GM23248 (cell line): ENCODE measurements at regions not wholly inside any gene's neighbourhood (a gene's known extent, or its start where the extent isn't known, plus 50 kb on each side); places are given as distances from the start of the nearest gene placed in this dataset.

Experiments used
- DNase-seq: peaks from one replicate; pipeline ENCODE4 v3.0.0-alpha.2; 2015
- H2AFZ ChIP-seq: fragments of 200-600 bp; sonication (generic); 2 replicates; pipeline ENCODE4 v1.6.1; 2016; ENCODE audit warnings: antibody characterized with exemption
- H3F3A ChIP-seq: fragments of 200-600 bp; sonication (generic); 2 replicates; pipeline ENCODE4 v1.6.1; 2016; ENCODE audit warnings: mild to moderate bottlenecking, antibody characterized with exemption, mixed run types; ENCODE audit not compliant: insufficient read depth
- H3K27ac ChIP-seq: fragments of 200-600 bp; sonication (generic); 2 replicates; pipeline ENCODE4 v1.5.1; 2016; ENCODE audit warnings: mild to moderate bottlenecking
- H3K27me3 ChIP-seq: fragments of 200-600 bp; sonication (generic); replicated peaks from 2 replicates; pipeline ENCODE4 v1.6.1; 2016; ENCODE audit warnings: mild to moderate bottlenecking; ENCODE audit not compliant: insufficient read depth
- H3K36me3 ChIP-seq: fragments of 200-600 bp; sonication (generic); 2 replicates; pipeline ENCODE4 v1.6.1; 2016; ENCODE audit warnings: low read depth, mild to moderate bottlenecking
- H3K4me1 ChIP-seq: fragments of 200-600 bp; sonication (generic); 2 replicates; pipeline ENCODE4 v1.6.1; 2016; ENCODE audit warnings: mild to moderate bottlenecking; ENCODE audit not compliant: insufficient read depth
- H3K4me2 ChIP-seq: fragments of 200-600 bp; sonication (generic); one replicate; pipeline ENCODE4 v1.6.1; 2016; ENCODE audit warnings: mild to moderate bottlenecking; ENCODE audit not compliant: unreplicated experiment
- H3K4me3 ChIP-seq: fragments of 200-600 bp; sonication (generic); 2 replicates; pipeline ENCODE4 v1.5.1; 2016; ENCODE audit warnings: mild to moderate bottlenecking
- H3K79me2 ChIP-seq: fragments of 200-600 bp; sonication (generic); 2 replicates; pipeline ENCODE4 v1.6.1; 2016; ENCODE audit warnings: mild to moderate bottlenecking; ENCODE audit not compliant: insufficient read depth
- H3K9ac ChIP-seq: fragments of 200-600 bp; sonication (generic); 2 replicates; pipeline ENCODE4 v1.6.1; 2016; ENCODE audit warnings: mild to moderate bottlenecking
- H3K9me2 ChIP-seq: fragments of 200-600 bp; sonication (generic); 2 replicates; pipeline ENCODE4 v1.6.1; 2016; ENCODE audit warnings: mixed run types, mild to moderate bottlenecking, moderate library complexity; ENCODE audit not compliant: insufficient read depth
- H3K9me3 ChIP-seq: fragments of 200-600 bp; sonication (generic); one replicate; pipeline ENCODE4 v1.6.1; 2017; ENCODE audit warnings: low read depth
- H4K20me1 ChIP-seq: fragments of 200-600 bp; sonication (generic); 2 replicates; pipeline ENCODE4 v1.6.0; 2016; ENCODE audit not compliant: insufficient read depth
- EZH2 ChIP-seq: fragments of 200-600 bp; sonication (generic); IDR thresholded peaks from 2 replicates; pipeline ENCODE4 v1.6.1; 2018; ENCODE audit warnings: antibody characterized with exemption, mild to moderate bottlenecking; ENCODE audit not compliant: insufficient read depth, poor library complexity, severe bottlenecking
- EZH2phosphoT487 ChIP-seq: fragments of 200-600 bp; sonication (generic); IDR thresholded peaks from 2 replicates; pipeline ENCODE4 v1.6.1; 2018; ENCODE audit warnings: antibody characterized with exemption, moderate library complexity, mild to moderate bottlenecking, low read depth; ENCODE audit not compliant: insufficient read depth
- WGBS, 2 experiments: methylation state at CpG; one replicate each; pipeline ENCODE4 v1.1.6; 2015 to 2017; ENCODE audit warnings: low lambda C conversion rate in 2 of 2, low coverage in 1 of 2; ENCODE audit errors: missing lambda C conversion rate in 2 of 2; 5-methylcytosine and 5-hydroxymethylcytosine counted together
- in situ Hi-C: fragments of 300-500 bp; cut with MboI; formaldehyde crosslinking; loops from 2 replicates; pipeline ENCODE4 v1.15.0; 2020

DNA sequence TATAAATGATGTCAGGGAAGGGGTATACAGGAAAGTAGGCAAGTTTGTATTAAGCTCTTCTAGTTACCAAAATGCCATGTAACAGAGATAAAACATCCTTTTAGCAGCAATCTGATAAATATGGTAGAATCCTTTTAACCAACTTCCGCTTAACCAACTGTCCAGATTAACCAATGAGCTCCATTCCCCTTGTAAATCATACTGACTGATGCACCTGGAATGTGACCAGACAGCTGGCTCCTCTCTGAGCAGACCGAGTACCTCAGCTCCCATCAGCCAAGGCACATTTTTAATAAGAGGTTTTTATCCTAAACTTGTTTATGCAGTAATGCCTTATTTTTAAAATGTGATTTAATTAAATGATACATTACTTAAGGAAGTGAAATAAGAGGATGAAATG is 66.4 kb downstream of the KLF12 start:
- no peaks in the 10 kb centered on the region for H3K27me3 ChIP-seq
- no peak for DNase-seq
- no peaks in the 10 kb centered on the region for H3K9me2 ChIP-seq
- WGBS, 2 experiments, result 97 to 98% methylated on average over 2 of the region's 2 CpGs
- H3F3A ChIP-seq, result 0 out of 2 replicates have a peak, but pooled peaks cover 7% of the 10 kb centered on the region
- no peak for TF ChIP-seq EZH2
- no peak for TF ChIP-seq EZH2phosphoT487
- H3K79me2 ChIP-seq, result peaks cover 98% of the 10 kb centered on the region
- H2AFZ ChIP-seq, result no peak overlapping the region
- no peak overlapping the region for H3K9ac ChIP-seq
- no peak overlapping the region for H3K4me3 ChIP-seq
- H3K4me2 ChIP-seq, result no peak overlapping the region
- H3K27ac ChIP-seq, result no peak overlapping the region
- H3K36me3 ChIP-seq, result no peaks in the 10 kb centered on the region
- no peaks in the 10 kb centered on the region; the same call in 1 of the 2 replicates for H4K20me1 ChIP-seq
- H3K4me1 ChIP-seq, result peaks cover 29% of the 10 kb centered on the region
- H3K9me3 ChIP-seq, result no peaks in the 10 kb centered on the region
- in situ Hi-C loops, result no loop called here

DNA sequence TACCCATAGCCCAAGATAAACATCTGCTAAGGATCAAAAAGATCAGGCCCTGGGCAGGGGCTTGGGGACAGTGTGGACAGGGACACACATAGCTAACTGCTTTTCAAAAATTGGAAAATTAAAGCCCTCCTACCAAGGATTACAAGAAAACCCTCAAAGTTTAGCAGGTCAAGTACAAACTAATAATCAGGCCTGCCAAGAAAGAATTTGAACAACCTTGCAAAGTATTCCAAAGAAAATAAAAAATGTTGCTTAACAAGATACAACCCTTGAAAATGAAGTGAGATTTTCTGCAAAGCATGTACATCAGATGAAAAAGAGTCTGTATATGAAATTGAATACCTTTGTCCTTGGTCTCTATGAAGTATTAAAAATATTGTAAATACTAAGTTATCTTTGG is 67.3 kb downstream of the KLF12 start:
- H4K20me1 ChIP-seq, result no peaks in the 10 kb centered on the region; the same call in 1 of the 2 replicates
- H3K79me2 ChIP-seq, result peaks cover 100% of the 10 kb centered on the region
- H2AFZ ChIP-seq, result no peak overlapping the region
- H3K4me1 ChIP-seq, result peaks cover 38% of the 10 kb centered on the region
- no peak overlapping the region for H3K9ac ChIP-seq
- no peak overlapping the region for H3K4me2 ChIP-seq
- no peak for DNase-seq
- no peaks in the 10 kb centered on the region for H3K27me3 ChIP-seq
- no peaks in the 10 kb centered on the region for H3K36me3 ChIP-seq
- no peak overlapping the region for H3K4me3 ChIP-seq
- no peak overlapping the region for H3K27ac ChIP-seq
- H3K9me2 ChIP-seq, result no peaks in the 10 kb centered on the region
- H3K9me3 ChIP-seq, result no peaks in the 10 kb centered on the region
- in situ Hi-C loops, result no loop called here
- 0 out of 2 replicates have a peak, but pooled peaks cover 11% of the 10 kb centered on the region for H3F3A ChIP-seq
- TF ChIP-seq EZH2 (no peak), EZH2phosphoT487 (no peak)

DNA sequence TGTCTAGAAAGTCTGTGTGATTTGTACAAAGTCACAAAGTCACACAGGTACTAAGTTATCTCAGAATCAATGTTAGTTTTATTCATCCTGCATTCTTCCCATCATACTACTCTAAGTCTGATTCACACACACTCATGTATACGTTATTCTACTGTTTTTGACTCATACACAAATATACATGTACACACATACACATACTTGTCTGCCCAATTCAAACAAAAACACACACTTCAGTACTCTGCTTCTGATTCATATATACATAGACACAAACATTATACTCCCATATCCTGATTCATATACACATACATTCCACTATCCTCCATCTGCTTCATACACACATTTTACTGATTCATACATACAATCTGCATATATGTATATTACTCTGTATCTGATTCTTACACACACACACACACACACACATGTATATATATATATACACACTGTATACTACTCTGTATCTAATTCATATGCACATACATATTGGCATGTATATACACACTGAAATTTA is 69.3 kb downstream of the KLF12 start:
- no peak for DNase-seq
- Histone ChIP-seq H3K79me2 (peaks cover 100% of the 10 kb centered on the region), H4K20me1 (no peaks in the 10 kb centered on the region; the same call in 1 of the 2 replicates), H3K9me2 (no peaks in the 10 kb centered on the region), H3K36me3 (no peaks in the 10 kb centered on the region; the same call in 1 of the 2 replicates), H3K4me2 (no peak overlapping the region), H3K27ac (no peak overlapping the region), H2AFZ (no peak overlapping the region), H3K4me1 (peaks cover 45% of the 10 kb centered on the region), H3K9me3 (no peaks in the 10 kb centered on the region), H3K27me3 (no peaks in the 10 kb centered on the region), H3F3A (peaks cover 17% of the 10 kb centered on the region; the same call in 1 of the 2 replicates), H3K4me3 (no peak overlapping the region), H3K9ac (no peak overlapping the region)
- WGBS, 2 experiments, result 44 to 56% methylated on average over 1 of the region's 1 CpG
- TF ChIP-seq EZH2 (no peak), EZH2phosphoT487 (no peak)
- in situ Hi-C loops, result no loop called here

DNA sequence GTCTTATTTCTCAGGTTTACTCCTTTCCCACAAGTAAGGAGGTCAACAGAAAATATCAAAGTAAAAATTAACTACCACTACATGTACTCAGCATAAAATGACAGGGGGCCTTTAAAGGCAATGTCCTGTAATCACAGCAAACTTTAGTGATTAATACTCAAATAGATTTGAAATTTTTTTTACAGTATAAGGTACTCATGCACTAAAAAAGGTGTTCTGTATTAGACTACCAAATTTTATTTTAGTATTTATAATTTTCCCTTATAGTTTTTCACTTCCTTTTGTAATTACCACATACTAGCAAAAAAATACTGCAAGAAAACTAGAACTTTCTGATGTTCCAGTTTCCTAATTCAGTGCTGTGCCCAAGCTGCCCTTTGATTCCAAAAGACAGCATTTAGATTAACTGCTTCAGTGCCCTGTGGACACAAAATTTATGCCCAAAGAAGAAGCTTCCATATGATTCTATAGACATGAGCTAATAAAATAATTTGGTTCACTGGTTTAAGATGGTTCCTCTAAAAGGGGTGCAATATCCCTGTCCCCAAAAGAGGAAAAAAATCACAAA is 70.6 kb downstream of the KLF12 start:
- H3K4me3 ChIP-seq, result peak overlapping the region; percentile 61
- H4K20me1 ChIP-seq, result no peaks in the 10 kb centered on the region; the same call in 1 of the 2 replicates
- H3K9ac ChIP-seq, result peak overlapping the region; percentile 70
- DNase-seq, result no peak
- no peaks in the 10 kb centered on the region; the same call in 1 of the 2 replicates for H3K36me3 ChIP-seq
- peak overlapping the region; percentile 93 for H3K4me2 ChIP-seq
- H3K27me3 ChIP-seq, result no peaks in the 10 kb centered on the region
- peaks cover 17% of the 10 kb centered on the region; the same call in 1 of the 2 replicates for H3F3A ChIP-seq
- peaks cover 100% of the 10 kb centered on the region for H3K79me2 ChIP-seq
- H3K9me2 ChIP-seq, result no peaks in the 10 kb centered on the region
- H3K27ac ChIP-seq, result peak overlapping the region; percentile 53
- TF ChIP-seq EZH2 (no peak), EZH2phosphoT487 (no peak)
- in situ Hi-C loops, result no loop called here
- H2AFZ ChIP-seq, result peak overlapping the region; percentile 65; the same call in 1 of the 2 replicates
- no peaks in the 10 kb centered on the region for H3K9me3 ChIP-seq
- H3K4me1 ChIP-seq, result peaks cover 45% of the 10 kb centered on the region

DNA sequence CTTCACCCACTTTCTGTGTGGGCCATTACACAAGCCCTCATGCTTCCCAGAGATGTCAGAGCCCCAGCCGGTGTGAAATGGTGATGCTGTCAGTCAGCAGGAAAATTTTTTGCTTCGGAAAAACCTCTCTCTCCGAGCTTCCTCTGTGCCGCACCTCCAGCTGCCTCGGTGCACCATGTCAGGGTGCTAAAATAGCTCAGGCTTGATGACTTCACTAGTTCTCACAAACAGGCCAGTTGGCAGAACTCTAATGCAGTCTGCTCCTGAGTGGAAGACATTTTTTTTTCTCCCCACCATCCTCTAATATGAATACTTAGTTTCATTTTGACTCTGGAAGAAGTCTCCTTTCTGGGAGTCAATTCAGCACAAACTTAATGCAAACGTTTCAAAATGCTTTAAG is 71.3 kb downstream of the KLF12 start:
- 2 to 5% methylated on average over 6 of the region's 6 CpGs for WGBS, 2 experiments
- H3K4me1 ChIP-seq, result peaks cover 44% of the 10 kb centered on the region
- TF ChIP-seq EZH2, result no peak
- TF ChIP-seq EZH2phosphoT487, result no peak
- peak overlapping the region; percentile 53 for H3K27ac ChIP-seq
- H3K9me3 ChIP-seq, result no peaks in the 10 kb centered on the region
- peak overlapping the region; percentile 70 for H3K9ac ChIP-seq
- peaks cover 99% of the 10 kb centered on the region for H3K79me2 ChIP-seq
- peak overlapping the region; percentile 61 for H3K4me3 ChIP-seq
- DNase-seq, result peak; percentile 82
- H3F3A ChIP-seq, result peaks cover 17% of the 10 kb centered on the region; the same call in 1 of the 2 replicates
- in situ Hi-C loops, result no loop called here
- no peaks in the 10 kb centered on the region for H3K9me2 ChIP-seq
- H3K36me3 ChIP-seq, result no peaks in the 10 kb centered on the region; the same call in 1 of the 2 replicates
- peak overlapping the region; percentile 93 for H3K4me2 ChIP-seq
- H2AFZ ChIP-seq, result peak overlapping the region; percentile 65
- H3K27me3 ChIP-seq, result no peaks in the 10 kb centered on the region
- no peaks in the 10 kb centered on the region; the same call in 1 of the 2 replicates for H4K20me1 ChIP-seq
